ENCODE measurements at regions not wholly inside any gene's neighbourhood (a gene's known extent, or its start where the extent isn't known, plus 50 kb on each side); places are given as distances from the start of the nearest gene placed in this dataset.

- POLR2A ChIA-PET: no interaction called here
- dilution Hi-C loops (cut with MboI; ENCODE audit: extremely low pct_ligation_motif_present, low sequenced_read_pairs) (no loop called here), intact Hi-C loops (cut with micrococcal nuclease) (no loop called here)
- no peaks in the 10 kb centered on the region for H4K20me1 ChIP-seq (replicated peaks; ENCODE audit: control insufficient read depth, extremely low read depth, insufficient read depth, low read length)
- no peaks in the 10 kb centered on the region for H3K9me3 ChIP-seq (replicated peaks; ENCODE audit: control insufficient read depth, insufficient read depth, low read length)
- H3K9ac ChIP-seq (replicated peaks; ENCODE audit: extremely low read depth, insufficient read depth, low read length): no peak overlapping the region
- no peak for DNase-seq (ENCODE audit: low read depth, low spot score)
- no peaks in the 10 kb centered on the region for H3K9me1 ChIP-seq (replicated peaks; ENCODE audit: control insufficient read depth, extremely low read depth, insufficient read depth, low read length)
- no peak overlapping the region for H2AFZ ChIP-seq (ENCODE audit: low read depth, low read length)
- no peaks in the 10 kb centered on the region for H3K79me2 ChIP-seq (ENCODE audit: control insufficient read depth, insufficient read depth, low read length)
- CTCF ChIA-PET: no interaction called here
- no TSS peak for BruUV-seq (replicated peaks)
- no peaks in the 10 kb centered on the region for H3K36me3 ChIP-seq (ENCODE audit: control insufficient read depth in 2 of 2, extremely low read depth in 1 of 2, insufficient read depth in 2 of 2, low read length in 2 of 2)
- TF ChIP-seq POLR2A (IDR thresholded peaks at IDR 0.05; ENCODE audit: low read depth, low read length): no peak
- no peak for TF ChIP-seq GATA2 (IDR thresholded peaks at IDR 0.05; ENCODE audit: insufficient read depth, insufficient read length, low read depth, low read length)
- TF ChIP-seq EZH2 (IDR thresholded peaks at IDR 0.05; ENCODE audit: borderline replicate concordance, low read depth, low read length, severe bottlenecking): no peak
- TF ChIP-seq, protein P1, sequence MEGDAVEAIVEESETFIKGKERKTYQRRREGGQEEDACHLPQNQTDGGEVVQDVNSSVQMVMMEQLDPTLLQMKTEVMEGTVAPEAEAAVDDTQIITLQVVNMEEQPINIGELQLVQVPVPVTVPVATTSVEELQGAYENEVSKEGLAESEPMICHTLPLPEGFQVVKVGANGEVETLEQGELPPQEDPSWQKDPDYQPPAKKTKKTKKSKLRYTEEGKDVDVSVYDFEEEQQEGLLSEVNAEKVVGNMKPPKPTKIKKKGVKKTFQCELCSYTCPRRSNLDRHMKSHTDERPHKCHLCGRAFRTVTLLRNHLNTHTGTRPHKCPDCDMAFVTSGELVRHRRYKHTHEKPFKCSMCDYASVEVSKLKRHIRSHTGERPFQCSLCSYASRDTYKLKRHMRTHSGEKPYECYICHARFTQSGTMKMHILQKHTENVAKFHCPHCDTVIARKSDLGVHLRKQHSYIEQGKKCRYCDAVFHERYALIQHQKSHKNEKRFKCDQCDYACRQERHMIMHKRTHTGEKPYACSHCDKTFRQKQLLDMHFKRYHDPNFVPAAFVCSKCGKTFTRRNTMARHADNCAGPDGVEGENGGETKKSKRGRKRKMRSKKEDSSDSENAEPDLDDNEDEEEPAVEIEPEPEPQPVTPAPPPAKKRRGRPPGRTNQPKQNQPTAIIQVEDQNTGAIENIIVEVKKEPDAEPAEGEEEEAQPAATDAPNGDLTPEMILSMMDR (IDR thresholded peaks at IDR 0.05; ENCODE audit: extremely low read depth in 1 of 2, insufficient read depth in 1 of 2, low read depth in 1 of 2, low read length in 2 of 2): no peak
- no peak for TF ChIP-seq MYC (IDR thresholded peaks at IDR 0.05; ENCODE audit: low read depth, low read length)
- TF ChIP-seq FOS (IDR thresholded peaks at IDR 0.05; ENCODE audit: borderline replicate concordance, insufficient read depth, low read length): no peak
- TF ChIP-seq JUN (IDR thresholded peaks at IDR 0.05; ENCODE audit: borderline replicate concordance, insufficient read depth, insufficient read length, low read depth): no peak
- no peak for TF ChIP-seq POLR2AphosphoS5 (IDR thresholded peaks at IDR 0.05; ENCODE audit: insufficient read depth, low read depth, low read length)
- H3K4me1 ChIP-seq (ENCODE audit: control insufficient read depth, extremely low read depth, insufficient read depth, low read length): no peaks in the 10 kb centered on the region
- H3K27me3 ChIP-seq (ENCODE audit: control insufficient read depth in 2 of 2, insufficient read depth in 2 of 2, low read length in 2 of 2): no peaks in the 10 kb centered on the region
- FAIRE-seq: no peak
- no peak overlapping the region for H3K4me2 ChIP-seq (ENCODE audit: insufficient read depth, low read length)
- no peak overlapping the region for H3K27ac ChIP-seq (ENCODE audit: insufficient read depth, low read depth, low read length)
- H3K4me3 ChIP-seq (replicated peaks in 1 of 3; ENCODE audit: insufficient read depth in 1 of 3, low read depth in 1 of 3, low read length in 3 of 3): no peak overlapping the region
These were observed 169.0 kb upstream of the PHYHIPL start for GRCh38 chr10:59007307-59008025.

Data from endothelial cell of umbilical vein (primary cell).